Endometrial microvascular endothelial cells (primary cell): ENCODE measurements at regions not wholly inside any gene's neighbourhood (a gene's known extent, or its start where the extent isn't known, plus 50 kb on each side); places are given as distances from the start of the nearest gene placed in this dataset.

Experiments used
- in situ Hi-C: cut with HindIII; loops from 2 replicates; pipeline ENCODE4 v1.10.0; 2017; ENCODE audit warnings: low sequenced_read_pairs, low pct_unique_long_range_greater_than_20kb; ENCODE audit errors: inconsistent ontology term

DNA sequence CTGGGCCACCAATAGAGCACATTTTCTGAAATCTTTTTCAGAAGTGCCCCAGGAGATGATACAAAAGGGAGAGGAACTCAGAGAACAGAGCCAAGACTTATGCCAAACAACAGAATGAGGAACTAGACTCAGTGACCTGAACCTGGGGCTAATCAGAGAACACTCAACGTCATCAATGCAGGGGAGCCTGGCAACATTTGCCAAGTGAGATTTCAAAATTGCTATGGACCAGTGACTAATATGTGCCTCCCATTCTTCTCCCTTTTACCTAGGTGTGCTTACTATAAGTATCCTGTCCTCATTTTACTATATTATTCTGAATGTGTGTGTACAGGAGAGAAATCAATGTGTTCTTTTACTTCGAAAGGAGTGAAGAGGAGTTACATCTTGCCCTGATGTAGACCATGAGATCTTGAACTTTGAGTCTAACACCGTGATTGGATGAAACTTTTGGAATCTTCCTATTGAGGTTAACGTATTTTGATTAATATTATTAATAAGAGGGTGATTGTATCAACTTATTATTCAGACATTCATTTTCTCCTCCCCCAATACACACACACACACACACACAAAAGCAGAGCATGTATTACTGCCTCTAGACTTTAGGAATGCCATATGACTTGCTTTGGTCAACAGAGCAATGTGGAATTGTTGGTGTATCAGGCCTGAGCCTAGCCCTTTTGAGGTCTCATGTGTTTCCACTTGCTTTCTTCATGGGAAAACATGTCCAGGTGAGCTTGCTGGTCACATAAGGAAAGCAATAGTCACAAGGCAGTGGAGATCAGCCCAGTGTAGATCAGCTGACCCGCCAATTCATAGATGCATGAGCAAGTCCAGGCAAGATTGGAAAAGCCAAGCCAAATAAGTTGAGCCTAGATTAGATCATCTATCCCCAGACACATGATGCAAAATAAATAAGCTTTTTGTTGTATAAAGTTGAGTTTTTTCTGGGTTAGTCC is 80.3 kb upstream of the ETS2 start:
- in situ Hi-C loops = no loop called here

DNA sequence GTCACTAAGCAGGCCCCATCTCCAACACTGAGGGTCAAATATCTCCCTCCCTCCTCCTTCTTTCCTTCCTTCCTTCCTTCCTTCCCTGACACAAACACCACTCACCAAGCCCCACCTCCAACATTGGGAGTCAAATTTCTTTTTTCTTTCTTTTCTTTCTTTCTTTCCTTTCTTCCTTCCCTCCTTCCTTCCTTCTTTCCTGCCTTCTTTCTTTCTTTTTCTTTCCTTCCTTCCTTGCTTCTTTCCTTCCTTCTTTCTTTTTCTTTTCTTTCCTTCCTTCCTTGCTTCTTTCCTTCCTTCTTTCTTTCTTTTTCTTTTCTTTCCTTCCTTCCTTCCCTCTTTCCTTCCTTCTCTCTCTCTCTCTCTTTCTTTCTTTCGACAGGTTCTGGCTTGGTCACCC is 79.2 kb upstream of the ETS2 start:
- in situ Hi-C loops = no loop called here

DNA sequence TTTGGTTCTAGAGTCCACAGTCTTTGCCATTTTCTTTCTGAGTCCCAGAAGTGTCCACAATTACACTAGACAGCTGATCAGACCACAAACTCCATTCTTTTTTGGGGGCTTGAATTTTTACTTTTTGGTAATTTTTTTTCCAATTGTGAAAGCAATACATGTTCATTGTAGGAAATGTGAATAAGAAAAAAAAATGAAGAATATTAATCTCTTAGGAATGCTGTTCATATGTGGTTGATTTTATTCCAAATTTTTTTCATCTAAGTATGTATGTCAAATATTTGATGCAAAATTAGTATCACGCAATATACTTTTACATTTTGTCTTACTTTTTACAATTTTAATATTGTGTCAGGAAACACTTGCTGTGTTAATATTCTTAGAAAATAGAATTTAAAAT is 76.4 kb upstream of the ETS2 start:
- in situ Hi-C loops = no loop called here

DNA sequence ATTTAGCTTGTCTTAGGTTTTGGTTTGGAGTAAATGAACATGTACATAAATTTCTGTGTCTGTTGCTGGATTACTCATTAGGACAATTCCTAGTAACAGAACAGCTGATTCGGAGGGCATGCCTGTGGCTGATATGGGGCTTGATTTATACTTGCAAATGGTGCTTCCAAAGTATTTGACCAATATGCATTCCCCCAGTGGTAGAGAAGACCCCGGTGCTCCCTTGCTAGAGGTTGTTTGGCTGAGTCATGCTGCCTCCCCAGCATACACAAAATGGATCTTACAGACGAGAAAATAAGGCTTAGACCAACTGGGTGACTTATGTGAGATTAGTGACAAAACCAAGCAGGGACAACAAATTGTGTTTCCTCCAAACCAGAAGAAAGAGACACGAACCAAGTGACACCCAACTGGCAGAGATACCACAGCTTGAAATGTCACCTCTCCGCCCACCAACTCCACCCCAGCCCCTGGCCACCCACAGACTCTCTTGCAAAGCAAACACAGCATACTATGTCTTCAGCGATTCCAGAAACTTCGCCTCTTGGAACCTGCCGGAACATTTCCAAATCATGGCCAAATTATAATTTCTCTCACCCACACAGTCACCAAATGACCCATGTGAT is 75.9 kb upstream of the ETS2 start:
- in situ Hi-C loops = no loop called here

DNA sequence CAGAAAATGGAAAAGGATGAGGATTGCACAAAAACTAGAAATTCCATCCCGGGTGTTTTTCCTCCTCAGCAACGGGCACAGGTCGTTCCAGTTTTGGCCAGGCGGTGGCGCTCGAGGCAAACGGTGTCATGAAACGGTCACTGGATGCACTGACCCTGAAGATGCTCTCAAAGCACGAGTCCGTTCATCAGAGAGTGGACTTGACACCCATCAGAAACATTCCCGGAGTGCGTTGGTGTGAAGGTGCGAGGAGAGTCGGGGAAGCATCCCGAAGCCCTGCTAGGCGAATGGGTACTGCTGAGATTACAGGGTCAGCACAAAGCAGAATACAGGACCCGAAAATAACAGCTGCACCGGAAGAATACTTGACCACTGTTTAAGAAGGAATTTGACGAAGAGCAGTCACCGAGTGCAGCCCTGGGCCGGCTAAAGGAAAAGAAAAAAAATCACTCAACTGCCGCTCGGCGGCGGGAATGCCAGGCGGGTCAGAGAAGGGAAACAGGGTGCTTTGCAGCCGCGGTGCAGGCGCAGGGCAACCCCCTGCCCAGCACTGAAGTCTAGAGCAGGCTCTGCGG is 71.7 kb upstream of the ETS2 start:
- in situ Hi-C loops = no loop called here

GRCh38 chr21:38734646-38735365 is 70.9 kb upstream of the ETS2 start:
- in situ Hi-C loops = loop anchor here (5.0 kb wide), 1 partner anchor 72 kb away; the partner anchor contains the start of gene ETS2

- in situ Hi-C loops = loop anchor here (5.0 kb wide), 1 partner anchor 72 kb away; the partner anchor contains the start of gene ETS2
These were observed 70.0 kb upstream of the ETS2 start for GRCh38 chr21:38735626-38736206.

GRCh38 chr21:38740090-38740489 is 65.6 kb upstream of the ETS2 start:
- in situ Hi-C loops = no loop called here

- in situ Hi-C loops = no loop called here
These were observed 64.4 kb upstream of the ETS2 start for GRCh38 chr21:38741092-38741949.

DNA sequence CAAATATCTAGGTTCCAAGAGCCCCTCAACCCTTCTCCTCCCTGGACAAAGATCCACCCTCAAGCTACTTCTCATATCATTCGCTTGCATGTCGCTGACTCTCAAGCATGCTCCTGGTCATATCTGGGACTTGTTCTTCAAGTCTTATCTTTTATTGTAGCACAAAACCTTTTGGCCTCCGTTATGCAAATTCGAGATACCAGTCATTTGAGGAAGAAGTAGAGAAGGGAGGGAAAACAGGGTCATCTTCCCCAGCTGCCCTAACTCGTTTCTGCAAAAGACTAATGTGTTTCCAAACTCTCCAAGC is 63.8 kb upstream of the ETS2 start:
- in situ Hi-C loops = no loop called here

DNA sequence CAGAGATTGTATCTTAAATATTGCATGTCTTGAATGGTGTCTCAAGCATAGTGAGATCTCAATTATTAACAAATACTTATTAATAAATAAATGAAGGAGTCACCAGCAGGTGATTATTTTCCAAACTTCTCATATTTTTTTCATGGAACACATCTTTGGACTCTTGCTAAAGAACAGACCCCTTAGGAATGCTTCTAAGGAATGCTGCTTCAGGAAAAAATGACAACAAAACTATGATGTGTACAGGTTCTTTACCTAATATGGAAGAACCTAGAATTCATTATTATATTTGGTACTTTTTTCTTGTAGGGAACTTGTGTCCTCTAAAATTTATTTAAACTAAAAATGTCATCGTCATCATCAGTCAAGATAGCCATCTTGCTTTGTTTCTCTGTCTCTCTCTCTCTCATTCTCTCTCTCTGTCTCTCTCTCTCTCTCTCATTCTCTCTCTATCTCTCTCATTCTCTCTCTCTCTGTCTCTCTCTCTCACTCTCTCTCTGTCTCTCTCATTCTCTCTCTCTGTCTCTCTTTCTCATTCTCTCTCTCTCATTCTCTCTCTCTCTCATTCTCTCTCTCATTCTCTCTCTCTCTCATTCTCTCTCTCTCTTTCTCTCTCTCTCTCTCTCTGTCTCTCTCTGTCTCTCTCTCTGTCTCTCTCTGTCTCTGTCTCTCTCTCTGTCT is 63.0 kb upstream of the ETS2 start:
- in situ Hi-C loops = no loop called here

- in situ Hi-C loops = no loop called here
These were observed 61.8 kb upstream of the ETS2 start for GRCh38 chr21:38743772-38744529.

DNA sequence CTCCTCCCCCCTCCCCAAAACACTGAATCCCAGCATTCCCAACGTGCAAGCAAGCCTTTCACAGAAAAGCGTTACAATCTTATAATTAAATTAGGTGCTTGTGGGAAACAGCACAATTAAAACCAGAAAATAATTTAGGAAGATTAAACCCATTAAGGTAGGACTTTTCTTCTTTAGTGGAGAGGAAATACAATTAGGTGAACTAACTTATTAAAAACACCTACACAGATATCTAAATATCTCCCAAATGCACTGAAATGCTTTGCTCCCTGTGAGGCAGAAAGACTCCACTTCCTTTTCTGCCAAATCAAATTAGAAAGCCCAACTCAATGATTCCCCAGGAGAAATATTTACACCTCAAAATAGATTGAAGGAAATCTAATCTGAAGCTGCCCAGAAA is 60.9 kb upstream of the ETS2 start:
- in situ Hi-C loops = no loop called here

GRCh38 chr21:38747810-38748209 is 57.9 kb upstream of the ETS2 start:
- in situ Hi-C loops = no loop called here

DNA sequence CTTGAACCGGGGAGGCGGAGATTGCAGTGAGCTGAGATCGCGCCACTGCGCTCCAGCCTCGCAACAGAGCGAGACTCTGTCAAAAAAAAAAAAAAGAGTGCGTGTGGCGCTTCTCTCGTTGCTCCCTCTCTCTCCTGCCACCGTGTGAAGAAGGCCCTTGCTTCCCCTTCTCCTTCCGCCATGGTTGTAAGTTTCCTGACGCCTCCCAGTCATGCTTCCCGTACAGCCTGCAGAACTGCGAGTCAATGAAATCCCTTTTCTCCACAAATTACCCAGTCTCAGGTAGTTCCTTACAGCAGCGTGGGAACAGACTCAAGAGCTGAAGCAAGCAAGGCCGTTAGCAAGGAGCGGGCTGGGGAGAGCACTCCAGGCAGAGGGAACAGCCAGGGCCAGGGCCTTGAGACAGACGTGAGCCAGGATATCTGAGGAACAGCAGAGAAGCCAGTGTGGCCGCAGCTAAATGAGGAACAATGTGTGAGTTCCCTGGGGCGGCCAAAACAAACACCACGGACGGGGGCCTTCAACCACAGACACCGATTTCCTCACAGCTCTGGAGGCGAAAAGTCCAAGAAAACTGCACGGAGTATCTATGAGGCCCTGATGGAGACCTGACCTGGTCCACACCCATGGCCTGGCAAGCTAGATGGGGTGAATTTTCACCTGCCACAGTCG is 54.2 kb upstream of the ETS2 start:
- in situ Hi-C loops = no loop called here

DNA sequence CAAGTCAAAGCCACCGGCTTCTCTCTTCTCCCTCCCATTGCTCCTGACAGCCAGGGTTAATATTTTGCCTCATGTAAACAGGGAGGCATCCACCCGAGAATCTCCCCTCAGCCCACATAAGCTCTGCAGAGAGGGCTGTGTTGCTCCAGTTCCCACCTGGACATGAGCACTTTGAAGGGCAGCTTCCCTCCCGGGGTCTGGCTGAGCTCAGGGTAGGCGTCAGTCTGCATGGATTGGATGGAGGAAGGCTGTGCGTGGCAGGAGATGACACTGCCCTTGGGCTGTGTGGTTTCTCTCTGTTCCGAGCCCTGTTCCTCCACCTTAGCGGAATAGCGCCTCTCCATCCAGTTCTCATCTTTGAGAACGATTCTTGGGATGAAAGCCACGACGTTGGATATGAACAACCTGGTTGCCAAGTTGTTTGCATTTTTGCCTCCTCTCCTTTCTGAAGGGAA is 53.7 kb upstream of the ETS2 start:
- in situ Hi-C loops = no loop called here
